PFSK-1 (cell line): ENCODE measurements at regions not wholly inside any gene's neighbourhood (a gene's known extent, or its start where the extent isn't known, plus 50 kb on each side); places are given as distances from the start of the nearest gene placed in this dataset.

ENCODE experiments used
- POLR2AphosphoS5 ChIP-seq: IDR thresholded peaks from 2 replicates; pipeline ENCODE4 v1.6.1; 2012; ENCODE audit warnings: low read depth, mild to moderate bottlenecking, control low read depth, low read length, moderate library complexity
- TF ChIP-seq, protein P1 (sequence below), 2 experiments: IDR thresholded peaks; 2 replicates each; pipeline versions ENCODE4 v1.6.1 to v1.8.0; 2011 to 2012; ENCODE audit warnings: low read depth in 2 of 2, low read length in 2 of 2, control low read depth in 1 of 2, inconsistent platforms in 1 of 2, mild to moderate bottlenecking in 1 of 2, moderate library complexity in 1 of 2; ENCODE audit not compliant: insufficient read depth in 1 of 2

DNA sequence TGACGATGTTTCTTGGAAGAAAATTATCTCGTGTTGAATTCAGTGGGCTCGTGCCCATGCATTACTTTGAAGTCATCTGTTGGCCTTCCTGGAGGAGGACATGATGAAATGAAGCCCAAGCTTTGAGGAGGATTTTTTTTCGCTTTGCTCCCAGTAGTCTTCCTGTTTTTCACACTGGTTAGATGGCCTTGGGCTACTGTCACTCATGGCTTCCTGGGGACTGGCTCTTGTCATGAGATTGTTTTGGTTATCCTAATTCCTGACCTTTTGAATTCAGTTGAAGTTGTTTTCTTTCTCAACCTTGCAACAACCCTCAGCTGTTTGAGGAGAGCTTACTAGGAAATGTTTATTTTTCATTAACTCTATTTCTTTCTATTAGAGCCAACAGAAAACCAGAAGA is 430.7 kb downstream of the HS3ST3B1 start:
- TF ChIP-seq POLR2AphosphoS5 = no peak
- TF ChIP-seq, protein P1, sequence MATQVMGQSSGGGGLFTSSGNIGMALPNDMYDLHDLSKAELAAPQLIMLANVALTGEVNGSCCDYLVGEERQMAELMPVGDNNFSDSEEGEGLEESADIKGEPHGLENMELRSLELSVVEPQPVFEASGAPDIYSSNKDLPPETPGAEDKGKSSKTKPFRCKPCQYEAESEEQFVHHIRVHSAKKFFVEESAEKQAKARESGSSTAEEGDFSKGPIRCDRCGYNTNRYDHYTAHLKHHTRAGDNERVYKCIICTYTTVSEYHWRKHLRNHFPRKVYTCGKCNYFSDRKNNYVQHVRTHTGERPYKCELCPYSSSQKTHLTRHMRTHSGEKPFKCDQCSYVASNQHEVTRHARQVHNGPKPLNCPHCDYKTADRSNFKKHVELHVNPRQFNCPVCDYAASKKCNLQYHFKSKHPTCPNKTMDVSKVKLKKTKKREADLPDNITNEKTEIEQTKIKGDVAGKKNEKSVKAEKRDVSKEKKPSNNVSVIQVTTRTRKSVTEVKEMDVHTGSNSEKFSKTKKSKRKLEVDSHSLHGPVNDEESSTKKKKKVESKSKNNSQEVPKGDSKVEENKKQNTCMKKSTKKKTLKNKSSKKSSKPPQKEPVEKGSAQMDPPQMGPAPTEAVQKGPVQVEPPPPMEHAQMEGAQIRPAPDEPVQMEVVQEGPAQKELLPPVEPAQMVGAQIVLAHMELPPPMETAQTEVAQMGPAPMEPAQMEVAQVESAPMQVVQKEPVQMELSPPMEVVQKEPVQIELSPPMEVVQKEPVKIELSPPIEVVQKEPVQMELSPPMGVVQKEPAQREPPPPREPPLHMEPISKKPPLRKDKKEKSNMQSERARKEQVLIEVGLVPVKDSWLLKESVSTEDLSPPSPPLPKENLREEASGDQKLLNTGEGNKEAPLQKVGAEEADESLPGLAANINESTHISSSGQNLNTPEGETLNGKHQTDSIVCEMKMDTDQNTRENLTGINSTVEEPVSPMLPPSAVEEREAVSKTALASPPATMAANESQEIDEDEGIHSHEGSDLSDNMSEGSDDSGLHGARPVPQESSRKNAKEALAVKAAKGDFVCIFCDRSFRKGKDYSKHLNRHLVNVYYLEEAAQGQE (IDR thresholded peaks at IDR 0.05; ENCODE audit: insufficient read depth in 1 of 2, low read depth in 2 of 2, low read length in 2 of 2) = no peak
